ENCODE measurements at regions not wholly inside any gene's neighbourhood (a gene's known extent, or its start where the extent isn't known, plus 50 kb on each side); places are given as distances from the start of the nearest gene placed in this dataset.

DNA sequence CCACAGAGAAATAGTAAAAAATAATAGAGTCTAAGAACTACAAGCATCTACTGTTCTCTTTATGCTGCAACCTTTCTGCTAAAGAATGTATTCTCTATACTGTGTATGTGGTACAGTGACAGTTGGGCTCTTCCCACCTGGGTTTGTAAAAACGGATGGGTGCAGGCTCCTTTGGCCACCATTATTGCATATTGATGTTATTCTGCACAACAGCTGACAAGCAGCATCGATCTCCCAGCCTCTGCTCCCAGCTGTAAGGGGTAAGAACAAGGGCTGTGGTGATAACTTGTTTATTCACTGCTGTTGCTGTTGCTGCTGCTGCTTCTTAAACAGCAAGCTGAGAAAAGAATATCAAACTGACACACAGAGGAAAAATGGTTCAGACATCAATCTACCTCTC lies 56.1 kb downstream of the KCNRG start:
- Histone ChIP-seq H3K9me3 (ENCODE audit: control insufficient read depth in 3 of 3, low read length in 3 of 3) (no peaks in the 10 kb centered on the region), H3K9ac (ENCODE audit: low read depth in 1 of 3, low read length in 3 of 3) (no peak overlapping the region), H3K4me3 (ENCODE audit: low read length in 3 of 3) (no peak overlapping the region), H3K27me3 (ENCODE audit: control insufficient read depth in 3 of 3, insufficient read depth in 3 of 3, low read length in 3 of 3) (no peaks in the 10 kb centered on the region), H3K27ac (ENCODE audit: low read depth, low read length) (no peak overlapping the region), H3K36me3 (ENCODE audit: control insufficient read depth in 3 of 3, insufficient read depth in 3 of 3, low read length in 3 of 3) (peaks cover 4 to 18% (median 11%) of the 10 kb centered on the region in 3 donors), H3K4me1 (ENCODE audit: control insufficient read depth in 3 of 3, insufficient read depth in 3 of 3, low read length in 3 of 3) (peaks cover 0 to 3% (median 0%) of the 10 kb centered on the region in 3 donors)

DNA sequence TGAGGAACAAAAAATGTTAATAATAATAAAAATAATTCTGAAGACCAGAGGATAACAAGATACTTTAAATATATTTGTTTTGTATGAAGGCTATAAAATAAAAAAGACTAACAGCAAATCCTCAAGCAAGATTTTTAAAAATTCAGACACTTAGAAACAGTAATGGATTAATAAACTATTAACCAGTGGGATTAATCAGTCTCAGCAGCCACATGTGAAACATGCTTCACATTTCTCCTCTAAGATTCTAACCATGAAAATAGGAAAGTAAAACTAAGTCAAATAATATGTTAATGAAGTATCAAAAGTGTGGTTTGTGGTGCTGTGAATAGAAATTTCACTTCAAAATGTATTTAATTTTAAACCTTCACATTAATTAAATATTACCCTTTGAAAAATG lies 57.4 kb downstream of the KCNRG start:
- no peaks in the 10 kb centered on the region for H3K27me3 ChIP-seq (ENCODE audit: control insufficient read depth in 3 of 3, insufficient read depth in 3 of 3, low read length in 3 of 3)
- peaks cover 0 to 3% (median 0%) of the 10 kb centered on the region in 3 donors for H3K4me1 ChIP-seq (ENCODE audit: control insufficient read depth in 3 of 3, insufficient read depth in 3 of 3, low read length in 3 of 3)
- H3K36me3 ChIP-seq (ENCODE audit: control insufficient read depth in 3 of 3, insufficient read depth in 3 of 3, low read length in 3 of 3) = peaks cover 0 to 12% (median 3%) of the 10 kb centered on the region in 3 donors
- H3K4me3 ChIP-seq (ENCODE audit: low read length in 3 of 3) = no peak overlapping the region
- H3K9ac ChIP-seq (ENCODE audit: low read depth in 1 of 3, low read length in 3 of 3) = peak overlapping the region in 1 of 3 donors; percentile 37
- no peak overlapping the region for H3K27ac ChIP-seq (ENCODE audit: low read depth, low read length)
- no peaks in the 10 kb centered on the region for H3K9me3 ChIP-seq (ENCODE audit: control insufficient read depth in 3 of 3, low read length in 3 of 3)

- Histone ChIP-seq H3K27me3 (ENCODE audit: control insufficient read depth in 3 of 3, insufficient read depth in 3 of 3, low read length in 3 of 3) (no peaks in the 10 kb centered on the region), H3K4me1 (ENCODE audit: control insufficient read depth in 3 of 3, insufficient read depth in 3 of 3, low read length in 3 of 3) (peaks cover 0 to 5% (median 0%) of the 10 kb centered on the region in 3 donors), H3K4me3 (ENCODE audit: low read length in 3 of 3) (no peak overlapping the region), H3K27ac (ENCODE audit: low read depth, low read length) (no peak overlapping the region), H3K9me3 (ENCODE audit: control insufficient read depth in 3 of 3, low read length in 3 of 3) (no peaks in the 10 kb centered on the region), H3K9ac (ENCODE audit: low read depth in 1 of 3, low read length in 3 of 3) (no peak overlapping the region), H3K36me3 (ENCODE audit: control insufficient read depth in 3 of 3, insufficient read depth in 3 of 3, low read length in 3 of 3) (peaks cover 0 to 6% (median 0%) of the 10 kb centered on the region in 3 donors)
Observed at GRCh38 chr13:50073340-50073739, 58.1 kb downstream of the KCNRG start.

GRCh38 chr13:50074843-50075242 lies 59.6 kb downstream of the KCNRG start:
- peaks cover 0 to 9% (median 0%) of the 10 kb centered on the region in 3 donors for H3K4me1 ChIP-seq (ENCODE audit: control insufficient read depth in 3 of 3, insufficient read depth in 3 of 3, low read length in 3 of 3)
- H3K36me3 ChIP-seq (ENCODE audit: control insufficient read depth in 3 of 3, insufficient read depth in 3 of 3, low read length in 3 of 3) = peaks cover 0 to 3% (median 0%) of the 10 kb centered on the region in 3 donors
- no peaks in the 10 kb centered on the region for H3K27me3 ChIP-seq (ENCODE audit: control insufficient read depth in 3 of 3, insufficient read depth in 3 of 3, low read length in 3 of 3)
- H3K4me3 ChIP-seq (ENCODE audit: low read length in 3 of 3) = no peak overlapping the region
- no peaks in the 10 kb centered on the region for H3K9me3 ChIP-seq (ENCODE audit: control insufficient read depth in 3 of 3, low read length in 3 of 3)
- no peak overlapping the region for H3K27ac ChIP-seq (ENCODE audit: low read depth, low read length)
- H3K9ac ChIP-seq (ENCODE audit: low read depth in 1 of 3, low read length in 3 of 3) = no peak overlapping the region

- H3K27ac ChIP-seq (ENCODE audit: low read depth, low read length) = no peak overlapping the region
- H3K9me3 ChIP-seq (ENCODE audit: control insufficient read depth in 3 of 3, low read length in 3 of 3) = no peaks in the 10 kb centered on the region
- H3K36me3 ChIP-seq (ENCODE audit: control insufficient read depth in 3 of 3, insufficient read depth in 3 of 3, low read length in 3 of 3) = peaks cover 0 to 3% (median 0%) of the 10 kb centered on the region in 3 donors
- no peak overlapping the region for H3K4me3 ChIP-seq (ENCODE audit: low read length in 3 of 3)
- no peak overlapping the region for H3K9ac ChIP-seq (ENCODE audit: low read depth in 1 of 3, low read length in 3 of 3)
- H3K4me1 ChIP-seq (ENCODE audit: control insufficient read depth in 3 of 3, insufficient read depth in 3 of 3, low read length in 3 of 3) = peaks cover 5 to 14% (median 5%) of the 10 kb centered on the region in 3 donors
- no peaks in the 10 kb centered on the region for H3K27me3 ChIP-seq (ENCODE audit: control insufficient read depth in 3 of 3, insufficient read depth in 3 of 3, low read length in 3 of 3)
Observed at GRCh38 chr13:50075619-50076097, 60.4 kb downstream of the KCNRG start.

- Histone ChIP-seq H3K4me1 (ENCODE audit: control insufficient read depth in 3 of 3, insufficient read depth in 3 of 3, low read length in 3 of 3) (peaks cover 5 to 17% (median 11%) of the 10 kb centered on the region in 3 donors), H3K9me3 (ENCODE audit: control insufficient read depth in 3 of 3, low read length in 3 of 3) (no peaks in the 10 kb centered on the region), H3K36me3 (ENCODE audit: control insufficient read depth in 3 of 3, insufficient read depth in 3 of 3, low read length in 3 of 3) (no peaks in the 10 kb centered on the region), H3K9ac (ENCODE audit: low read depth in 1 of 3, low read length in 3 of 3) (peak overlapping the region in 1 of 3 donors; percentile 59), H3K27me3 (ENCODE audit: control insufficient read depth in 3 of 3, insufficient read depth in 3 of 3, low read length in 3 of 3) (no peaks in the 10 kb centered on the region), H3K4me3 (ENCODE audit: low read length in 3 of 3) (no peak overlapping the region), H3K27ac (ENCODE audit: low read depth, low read length) (no peak overlapping the region)
Observed at GRCh38 chr13:50077431-50077830, 62.2 kb downstream of the KCNRG start.

GRCh38 chr13:50078231-50078894 lies 63.1 kb downstream of the KCNRG start:
- H3K9me3 ChIP-seq (ENCODE audit: control insufficient read depth in 3 of 3, low read length in 3 of 3) = no peaks in the 10 kb centered on the region
- H3K4me1 ChIP-seq (ENCODE audit: control insufficient read depth in 3 of 3, insufficient read depth in 3 of 3, low read length in 3 of 3) = peaks cover 5 to 22% (median 18%) of the 10 kb centered on the region in 3 donors
- H3K4me3 ChIP-seq (ENCODE audit: low read length in 3 of 3) = peak overlapping the region in 1 of 3 donors; percentile 1
- no peaks in the 10 kb centered on the region for H3K27me3 ChIP-seq (ENCODE audit: control insufficient read depth in 3 of 3, insufficient read depth in 3 of 3, low read length in 3 of 3)
- H3K27ac ChIP-seq (ENCODE audit: low read depth, low read length) = no peak overlapping the region
- H3K36me3 ChIP-seq (ENCODE audit: control insufficient read depth in 3 of 3, insufficient read depth in 3 of 3, low read length in 3 of 3) = no peaks in the 10 kb centered on the region
- no peak overlapping the region for H3K9ac ChIP-seq (ENCODE audit: low read depth in 1 of 3, low read length in 3 of 3)

DNA sequence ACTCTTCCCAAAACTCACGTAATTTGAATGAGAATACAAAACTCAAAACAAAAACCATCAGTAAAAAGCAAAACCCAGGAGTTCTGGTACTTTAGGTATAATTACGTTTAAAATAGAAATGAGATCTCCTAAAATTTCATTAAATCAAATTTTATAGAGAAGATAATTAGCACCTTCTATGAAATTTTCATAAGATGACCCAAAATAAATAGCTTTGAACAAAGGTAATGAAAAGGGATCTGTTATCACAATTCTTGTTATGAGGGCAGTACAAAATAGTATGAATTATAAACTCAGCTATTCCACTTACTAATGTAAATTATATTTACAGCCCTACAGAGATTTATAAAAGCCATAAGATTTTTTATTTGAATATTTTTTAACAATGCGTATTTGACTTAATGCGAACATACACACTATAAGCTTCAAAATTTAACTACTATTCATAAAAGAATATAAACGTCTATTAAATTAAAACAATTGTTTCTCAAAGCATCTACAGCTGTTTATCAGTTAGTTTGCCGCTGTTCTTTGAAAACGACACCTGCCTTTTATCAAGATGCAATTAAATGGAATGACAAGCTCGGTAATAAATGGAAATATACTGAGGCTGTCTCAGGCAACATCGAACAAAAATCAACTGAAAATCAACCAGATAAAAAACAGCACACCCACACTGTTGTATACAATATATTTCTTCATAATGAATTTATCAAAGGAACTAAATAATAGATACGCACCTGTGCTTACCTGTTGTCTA lies 63.8 kb downstream of the KCNRG start:
- H3K9ac ChIP-seq (ENCODE audit: low read depth in 1 of 3, low read length in 3 of 3) = peak overlapping the region in 2 of 3 donors; percentile 52 to 63
- H3K9me3 ChIP-seq (ENCODE audit: control insufficient read depth in 3 of 3, low read length in 3 of 3) = no peaks in the 10 kb centered on the region
- H3K27ac ChIP-seq (ENCODE audit: low read depth, low read length) = no peak overlapping the region
- no peaks in the 10 kb centered on the region for H3K27me3 ChIP-seq (ENCODE audit: control insufficient read depth in 3 of 3, insufficient read depth in 3 of 3, low read length in 3 of 3)
- peak overlapping the region in 1 of 3 donors; percentile 24 for H3K4me3 ChIP-seq (ENCODE audit: low read length in 3 of 3)
- no peaks in the 10 kb centered on the region for H3K36me3 ChIP-seq (ENCODE audit: control insufficient read depth in 3 of 3, insufficient read depth in 3 of 3, low read length in 3 of 3)
- H3K4me1 ChIP-seq (ENCODE audit: control insufficient read depth in 3 of 3, insufficient read depth in 3 of 3, low read length in 3 of 3) = peaks cover 5 to 22% (median 21%) of the 10 kb centered on the region in 3 donors

DNA sequence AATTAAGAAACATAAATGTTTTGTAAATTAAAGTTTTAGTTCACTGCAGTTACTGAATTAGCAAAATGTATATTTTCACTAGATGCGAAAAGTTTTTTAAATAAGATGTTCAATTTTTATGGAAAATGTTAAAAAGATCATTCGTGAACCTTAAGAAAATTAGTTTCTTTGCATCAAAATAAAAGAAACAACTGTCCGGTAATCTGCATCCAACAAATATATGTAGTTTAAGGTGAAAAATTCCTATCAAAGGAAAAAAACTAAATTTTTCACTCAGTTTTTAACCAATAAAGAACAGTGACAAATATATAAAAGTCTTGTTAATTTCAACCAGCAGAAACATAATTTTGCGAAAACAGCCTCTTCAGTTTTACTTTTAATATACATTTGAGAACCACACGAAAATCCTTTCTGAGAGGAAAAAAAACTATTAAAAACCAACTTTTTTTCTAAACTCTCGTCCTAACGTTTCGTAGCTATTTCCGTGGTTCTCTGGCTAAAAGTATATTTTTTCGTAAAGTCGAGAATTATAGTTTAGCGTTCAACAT lies 64.5 kb downstream of the KCNRG start:
- Histone ChIP-seq H3K4me1 (ENCODE audit: control insufficient read depth in 3 of 3, insufficient read depth in 3 of 3, low read length in 3 of 3) (peaks cover 5 to 26% (median 21%) of the 10 kb centered on the region in 3 donors), H3K27ac (ENCODE audit: low read depth, low read length) (peak overlapping the region; percentile 53), H3K36me3 (ENCODE audit: control insufficient read depth in 3 of 3, insufficient read depth in 3 of 3, low read length in 3 of 3) (no peaks in the 10 kb centered on the region)

More for the DNA sequence above, 64.5 kb downstream of the KCNRG start:
- Histone ChIP-seq H3K9me3 (ENCODE audit: control insufficient read depth in 3 of 3, low read length in 3 of 3) (no peaks in the 10 kb centered on the region), H3K9ac (ENCODE audit: low read depth in 1 of 3, low read length in 3 of 3) (peak overlapping the region in 2 of 3 donors; percentile 52 to 63), H3K4me3 (ENCODE audit: low read length in 3 of 3) (peak overlapping the region in 2 of 3 donors; percentile 87 to 89), H3K27me3 (ENCODE audit: control insufficient read depth in 3 of 3, insufficient read depth in 3 of 3, low read length in 3 of 3) (no peaks in the 10 kb centered on the region)
